ENCODE measurements at regions not wholly inside any gene's neighbourhood (a gene's known extent, or its start where the extent isn't known, plus 50 kb on each side); places are given as distances from the start of the nearest gene placed in this dataset.

DNA sequence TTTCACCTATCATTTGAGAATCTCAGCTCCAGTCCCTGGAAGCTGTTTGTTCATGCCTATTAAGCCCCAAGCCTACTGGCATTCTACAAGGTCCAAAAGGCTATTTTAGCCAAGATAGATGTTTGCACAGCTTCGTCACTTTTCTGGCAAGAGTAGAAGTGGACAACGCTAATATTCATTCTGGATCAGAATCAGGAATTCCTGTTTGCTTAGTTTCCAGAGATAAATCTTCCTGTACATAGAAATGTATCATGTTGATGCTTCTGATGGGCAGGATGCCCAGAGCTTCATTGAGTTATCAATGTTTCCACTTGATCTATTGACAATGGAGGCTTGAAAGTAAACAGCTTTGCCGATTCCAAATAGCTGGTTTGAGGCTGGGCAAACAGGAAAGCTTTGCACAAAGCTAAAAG lies 260.7 kb upstream of the CA10 start:
- no peak for TF ChIP-seq EZH2phosphoT487 (IDR thresholded peaks at IDR 0.05; ENCODE audit: low read depth)
- TF ChIP-seq, protein P1, sequence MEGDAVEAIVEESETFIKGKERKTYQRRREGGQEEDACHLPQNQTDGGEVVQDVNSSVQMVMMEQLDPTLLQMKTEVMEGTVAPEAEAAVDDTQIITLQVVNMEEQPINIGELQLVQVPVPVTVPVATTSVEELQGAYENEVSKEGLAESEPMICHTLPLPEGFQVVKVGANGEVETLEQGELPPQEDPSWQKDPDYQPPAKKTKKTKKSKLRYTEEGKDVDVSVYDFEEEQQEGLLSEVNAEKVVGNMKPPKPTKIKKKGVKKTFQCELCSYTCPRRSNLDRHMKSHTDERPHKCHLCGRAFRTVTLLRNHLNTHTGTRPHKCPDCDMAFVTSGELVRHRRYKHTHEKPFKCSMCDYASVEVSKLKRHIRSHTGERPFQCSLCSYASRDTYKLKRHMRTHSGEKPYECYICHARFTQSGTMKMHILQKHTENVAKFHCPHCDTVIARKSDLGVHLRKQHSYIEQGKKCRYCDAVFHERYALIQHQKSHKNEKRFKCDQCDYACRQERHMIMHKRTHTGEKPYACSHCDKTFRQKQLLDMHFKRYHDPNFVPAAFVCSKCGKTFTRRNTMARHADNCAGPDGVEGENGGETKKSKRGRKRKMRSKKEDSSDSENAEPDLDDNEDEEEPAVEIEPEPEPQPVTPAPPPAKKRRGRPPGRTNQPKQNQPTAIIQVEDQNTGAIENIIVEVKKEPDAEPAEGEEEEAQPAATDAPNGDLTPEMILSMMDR (IDR thresholded peaks at IDR 0.05; ENCODE audit: low read depth, low read length): no peak
